Kidney epithelial cell (primary cell): ENCODE measurements at regions not wholly inside any gene's neighbourhood (a gene's known extent, or its start where the extent isn't known, plus 50 kb on each side); places are given as distances from the start of the nearest gene placed in this dataset.

Experiments used
- DNase-seq: peaks from one replicate; pipeline ENCODE4 v3.0.0-alpha.2; 2010; ENCODE audit warnings: low read depth
- H3K27me3 ChIP-seq: 2 replicates; pipeline ENCODE4 v1.6.0; 2011; ENCODE audit warnings: low read length; ENCODE audit not compliant: control insufficient read depth, insufficient read depth
- H3K36me3 ChIP-seq: 2 replicates; pipeline ENCODE4 v1.5.1; 2011; ENCODE audit warnings: low read length; ENCODE audit not compliant: control insufficient read depth, insufficient read depth
- H3K4me3 ChIP-seq: 2 replicates; pipeline ENCODE4 v1.5.1; 2011; ENCODE audit warnings: low read depth, mild to moderate bottlenecking, control low read depth, low read length
- CTCF ChIP-seq: IDR thresholded peaks from 2 replicates; pipeline ENCODE4 v1.5.1; 2011; ENCODE audit warnings: mild to moderate bottlenecking, moderate library complexity, low read length, control low read depth, inconsistent platforms; ENCODE audit not compliant: insufficient read depth, poor library complexity, severe bottlenecking

- H3K27me3 ChIP-seq, result no peaks in the 10 kb centered on the region
- H3K4me3 ChIP-seq, result no peak overlapping the region
- H3K36me3 ChIP-seq, result no peaks in the 10 kb centered on the region
- TF ChIP-seq CTCF, result no peak
- no peak for DNase-seq
Observed at GRCh38 chr4:125772680-125773079, 457.9 kb downstream of the FAT4 start.

GRCh38 chr4:125773502-125773901 lies 458.7 kb downstream of the FAT4 start:
- Histone ChIP-seq H3K4me3 (no peak overlapping the region), H3K36me3 (no peaks in the 10 kb centered on the region), H3K27me3 (no peaks in the 10 kb centered on the region)
- no peak for DNase-seq
- TF ChIP-seq CTCF, result no peak

GRCh38 chr4:125773931-125774330 lies 459.2 kb downstream of the FAT4 start:
- no peak for TF ChIP-seq CTCF
- Histone ChIP-seq H3K4me3 (no peak overlapping the region), H3K27me3 (no peaks in the 10 kb centered on the region), H3K36me3 (no peaks in the 10 kb centered on the region)
- DNase-seq, result no peak

- Histone ChIP-seq H3K36me3 (no peaks in the 10 kb centered on the region), H3K4me3 (no peak overlapping the region), H3K27me3 (no peaks in the 10 kb centered on the region)
- no peak for DNase-seq
- TF ChIP-seq CTCF, result no peak
Observed at GRCh38 chr4:125776146-125776545, 461.4 kb downstream of the FAT4 start.

- DNase-seq, result no peak
- H3K36me3 ChIP-seq, result no peaks in the 10 kb centered on the region
- no peak overlapping the region for H3K4me3 ChIP-seq
- H3K27me3 ChIP-seq, result no peaks in the 10 kb centered on the region
- TF ChIP-seq CTCF, result no peak
Observed at GRCh38 chr4:125780164-125780563, 465.4 kb downstream of the FAT4 start.

- Histone ChIP-seq H3K4me3 (no peak overlapping the region), H3K27me3 (no peaks in the 10 kb centered on the region), H3K36me3 (no peaks in the 10 kb centered on the region)
- TF ChIP-seq CTCF, result no peak
- DNase-seq, result no peak
Observed at GRCh38 chr4:125780747-125781146, 466.0 kb downstream of the FAT4 start.
